ENCODE measurements at regions not wholly inside any gene's neighbourhood (a gene's known extent, or its start where the extent isn't known, plus 50 kb on each side); places are given as distances from the start of the nearest gene placed in this dataset.

- no peaks in the 10 kb centered on the region for H3K36me3 ChIP-seq (ENCODE audit: control insufficient read depth in 2 of 3, insufficient read depth in 3 of 3, low read length in 3 of 3)
- H3K4me3 ChIP-seq (ENCODE audit: low read length in 3 of 3), result no peak overlapping the region
- TF ChIP-seq CTCF (IDR thresholded peaks at IDR 0.05; ENCODE audit: borderline replicate concordance, extremely low read depth, insufficient read depth), result no peak
- intact Hi-C loops (cut with DNase I), result no loop called here
- H3K4me1 ChIP-seq (ENCODE audit: control insufficient read depth in 2 of 3, insufficient read depth in 2 of 3, low read depth in 1 of 3, low read length in 3 of 3), result no peaks in the 10 kb centered on the region
- FAIRE-seq, result no peak
- H3K9me3 ChIP-seq (ENCODE audit: control insufficient read depth in 2 of 3, insufficient read depth in 1 of 3, low read length in 3 of 3), result no peaks in the 10 kb centered on the region
- DNase-seq, result no peak
- H3K9ac ChIP-seq (ENCODE audit: low read length in 3 of 3), result no peak overlapping the region
- H3K27ac ChIP-seq (ENCODE audit: low read depth in 2 of 2, low read length in 2 of 2), result no peak overlapping the region
- no peaks in the 10 kb centered on the region for H3K27me3 ChIP-seq (ENCODE audit: control insufficient read depth, insufficient read depth, low read length)
Measured at GRCh38 chr14:58733451-58734208, 95.9 kb downstream of the DACT1 start.

- Histone ChIP-seq H3K9me3 (ENCODE audit: control insufficient read depth in 2 of 3, insufficient read depth in 1 of 3, low read length in 3 of 3) (no peaks in the 10 kb centered on the region), H3K36me3 (ENCODE audit: control insufficient read depth in 2 of 3, insufficient read depth in 3 of 3, low read length in 3 of 3) (no peaks in the 10 kb centered on the region), H3K4me3 (ENCODE audit: low read length in 3 of 3) (no peak overlapping the region), H3K27ac (ENCODE audit: low read depth in 2 of 2, low read length in 2 of 2) (no peak overlapping the region), H3K27me3 (ENCODE audit: control insufficient read depth, insufficient read depth, low read length) (no peaks in the 10 kb centered on the region), H3K4me1 (ENCODE audit: control insufficient read depth in 2 of 3, insufficient read depth in 2 of 3, low read depth in 1 of 3, low read length in 3 of 3) (no peaks in the 10 kb centered on the region), H3K9ac (ENCODE audit: low read length in 3 of 3) (no peak overlapping the region)
- TF ChIP-seq CTCF (IDR thresholded peaks at IDR 0.05; ENCODE audit: borderline replicate concordance, extremely low read depth, insufficient read depth), result no peak
- FAIRE-seq (no peak), DNase-seq (no peak)
- intact Hi-C loops (cut with DNase I), result no loop called here
Measured at GRCh38 chr14:58735596-58735995, 97.8 kb downstream of the DACT1 start.

GRCh38 chr14:58736606-58737005 is 98.8 kb downstream of the DACT1 start:
- no peak overlapping the region for H3K27ac ChIP-seq (ENCODE audit: low read depth in 2 of 2, low read length in 2 of 2)
- no peaks in the 10 kb centered on the region for H3K9me3 ChIP-seq (ENCODE audit: control insufficient read depth in 2 of 3, insufficient read depth in 1 of 3, low read length in 3 of 3)
- H3K9ac ChIP-seq (ENCODE audit: low read length in 3 of 3), result no peak overlapping the region
- H3K36me3 ChIP-seq (ENCODE audit: control insufficient read depth in 2 of 3, insufficient read depth in 3 of 3, low read length in 3 of 3), result no peaks in the 10 kb centered on the region
- H3K4me3 ChIP-seq (ENCODE audit: low read length in 3 of 3), result no peak overlapping the region
- no peak for FAIRE-seq
- DNase-seq, result no peak
- TF ChIP-seq CTCF (IDR thresholded peaks at IDR 0.05; ENCODE audit: borderline replicate concordance, extremely low read depth, insufficient read depth), result no peak
- no peaks in the 10 kb centered on the region for H3K27me3 ChIP-seq (ENCODE audit: control insufficient read depth, insufficient read depth, low read length)
- no peaks in the 10 kb centered on the region for H3K4me1 ChIP-seq (ENCODE audit: control insufficient read depth in 2 of 3, insufficient read depth in 2 of 3, low read depth in 1 of 3, low read length in 3 of 3)
- intact Hi-C loops (cut with DNase I), result no loop called here

DNA sequence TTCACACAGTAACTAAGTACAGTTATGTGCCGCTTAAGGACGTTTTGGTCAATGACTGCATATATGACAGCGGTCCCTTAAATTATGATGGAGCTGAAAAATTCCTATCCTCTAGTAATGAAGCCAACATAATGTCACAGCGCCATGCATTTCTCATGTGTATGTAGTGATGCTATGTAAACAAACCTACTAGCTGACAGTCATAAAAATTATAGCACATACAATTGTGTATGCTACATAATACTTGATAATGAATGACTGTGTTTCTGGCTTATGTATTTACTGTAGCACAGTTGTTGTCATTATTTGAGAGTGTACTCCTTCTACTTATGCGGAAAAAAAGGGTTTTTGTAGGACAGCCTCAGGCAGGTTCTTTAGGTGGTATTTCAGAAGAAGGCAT is 99.7 kb downstream of the DACT1 start:
- intact Hi-C loops (cut with DNase I), result no loop called here
- Histone ChIP-seq H3K4me3 (ENCODE audit: low read length in 3 of 3) (no peak overlapping the region), H3K27me3 (ENCODE audit: control insufficient read depth, insufficient read depth, low read length) (no peaks in the 10 kb centered on the region), H3K27ac (ENCODE audit: low read depth in 2 of 2, low read length in 2 of 2) (no peak overlapping the region), H3K36me3 (ENCODE audit: control insufficient read depth in 2 of 3, insufficient read depth in 3 of 3, low read length in 3 of 3) (no peaks in the 10 kb centered on the region), H3K9me3 (ENCODE audit: control insufficient read depth in 2 of 3, insufficient read depth in 1 of 3, low read length in 3 of 3) (no peaks in the 10 kb centered on the region), H3K9ac (ENCODE audit: low read length in 3 of 3) (no peak overlapping the region), H3K4me1 (ENCODE audit: control insufficient read depth in 2 of 3, insufficient read depth in 2 of 3, low read depth in 1 of 3, low read length in 3 of 3) (no peaks in the 10 kb centered on the region)
- TF ChIP-seq CTCF (IDR thresholded peaks at IDR 0.05; ENCODE audit: borderline replicate concordance, extremely low read depth, insufficient read depth), result no peak
- DNase-seq (no peak), FAIRE-seq (no peak)

Measured in kidney (tissue), 13 donors.